Panc1 (cell line): ENCODE measurements at regions not wholly inside any gene's neighbourhood (a gene's known extent, or its start where the extent isn't known, plus 50 kb on each side); places are given as distances from the start of the nearest gene placed in this dataset.

Experiments
- POLR2AphosphoS5 ChIP-seq: IDR thresholded peaks from 2 replicates; pipeline ENCODE4 v1.6.1; 2012; ENCODE audit warnings: mild to moderate bottlenecking, low read depth, low read length, moderate library complexity
- SIN3A ChIP-seq: IDR thresholded peaks from 2 replicates; pipeline ENCODE4 v1.6.1; 2012; ENCODE audit warnings: low read depth, mild to moderate bottlenecking, low read length, moderate library complexity, borderline replicate concordance; ENCODE audit not compliant: insufficient read depth
- TCF7L2 ChIP-seq: IDR thresholded peaks from 2 replicates; pipeline ENCODE4 v1.6.1; 2011; ENCODE audit warnings: mild to moderate bottlenecking, low read depth, low read length, inconsistent platforms
- TF ChIP-seq, protein P1 (sequence below): fragments of 450-650 bp; IDR thresholded peaks from 2 replicates; pipeline ENCODE4 v1.5.1; 2017; ENCODE audit warnings: mild to moderate bottlenecking

DNA sequence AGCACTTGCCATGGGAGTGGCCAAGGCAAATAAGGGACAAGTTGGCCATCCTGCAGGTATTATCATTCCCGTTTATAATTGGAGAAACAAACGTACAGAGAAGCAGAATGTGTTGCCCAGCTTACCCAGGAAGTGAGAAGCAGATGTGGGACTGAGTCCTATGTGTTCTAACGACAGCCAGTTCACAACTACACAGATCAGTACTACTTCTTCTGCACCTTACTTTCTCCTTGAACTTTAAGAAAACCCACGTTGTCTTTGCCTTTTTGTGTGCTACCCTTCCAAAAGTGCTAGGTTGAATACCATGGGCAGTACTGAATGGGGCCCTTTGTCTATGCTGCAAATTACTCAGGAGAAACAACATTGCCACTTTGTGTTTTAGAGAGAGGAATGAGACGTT lies 62.8 kb upstream of the BLID start:
- TF ChIP-seq, protein P1, sequence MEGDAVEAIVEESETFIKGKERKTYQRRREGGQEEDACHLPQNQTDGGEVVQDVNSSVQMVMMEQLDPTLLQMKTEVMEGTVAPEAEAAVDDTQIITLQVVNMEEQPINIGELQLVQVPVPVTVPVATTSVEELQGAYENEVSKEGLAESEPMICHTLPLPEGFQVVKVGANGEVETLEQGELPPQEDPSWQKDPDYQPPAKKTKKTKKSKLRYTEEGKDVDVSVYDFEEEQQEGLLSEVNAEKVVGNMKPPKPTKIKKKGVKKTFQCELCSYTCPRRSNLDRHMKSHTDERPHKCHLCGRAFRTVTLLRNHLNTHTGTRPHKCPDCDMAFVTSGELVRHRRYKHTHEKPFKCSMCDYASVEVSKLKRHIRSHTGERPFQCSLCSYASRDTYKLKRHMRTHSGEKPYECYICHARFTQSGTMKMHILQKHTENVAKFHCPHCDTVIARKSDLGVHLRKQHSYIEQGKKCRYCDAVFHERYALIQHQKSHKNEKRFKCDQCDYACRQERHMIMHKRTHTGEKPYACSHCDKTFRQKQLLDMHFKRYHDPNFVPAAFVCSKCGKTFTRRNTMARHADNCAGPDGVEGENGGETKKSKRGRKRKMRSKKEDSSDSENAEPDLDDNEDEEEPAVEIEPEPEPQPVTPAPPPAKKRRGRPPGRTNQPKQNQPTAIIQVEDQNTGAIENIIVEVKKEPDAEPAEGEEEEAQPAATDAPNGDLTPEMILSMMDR, result no peak
- TF ChIP-seq TCF7L2, result no peak
- no peak for TF ChIP-seq SIN3A
- no peak for TF ChIP-seq POLR2AphosphoS5
